ENCODE measurements at regions not wholly inside any gene's neighbourhood (a gene's known extent, or its start where the extent isn't known, plus 50 kb on each side); places are given as distances from the start of the nearest gene placed in this dataset.

DNA sequence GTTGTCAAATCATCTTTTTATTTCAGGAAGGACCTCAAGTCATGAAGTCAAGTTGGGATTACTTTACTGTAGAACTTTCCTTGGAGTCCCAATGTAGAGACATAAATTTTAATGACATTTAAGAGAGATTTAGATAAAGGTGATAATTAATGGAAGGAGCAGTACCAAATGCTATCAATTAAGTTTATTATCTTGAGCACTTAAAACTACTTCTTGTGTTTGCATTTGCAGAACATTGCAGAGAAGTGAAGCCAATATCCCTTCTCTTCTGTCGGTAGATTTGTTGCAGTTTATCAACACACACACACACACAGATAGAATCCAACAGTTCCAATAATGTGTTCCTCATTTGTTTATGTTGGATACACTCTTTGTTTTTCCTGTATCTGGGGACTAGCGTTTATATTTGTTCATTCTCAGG is 570.7 kb downstream of the EPHA4 start:
- ATAC-seq, result no peak
- intact Hi-C loops (cut with micrococcal nuclease), result no loop called here

DNA sequence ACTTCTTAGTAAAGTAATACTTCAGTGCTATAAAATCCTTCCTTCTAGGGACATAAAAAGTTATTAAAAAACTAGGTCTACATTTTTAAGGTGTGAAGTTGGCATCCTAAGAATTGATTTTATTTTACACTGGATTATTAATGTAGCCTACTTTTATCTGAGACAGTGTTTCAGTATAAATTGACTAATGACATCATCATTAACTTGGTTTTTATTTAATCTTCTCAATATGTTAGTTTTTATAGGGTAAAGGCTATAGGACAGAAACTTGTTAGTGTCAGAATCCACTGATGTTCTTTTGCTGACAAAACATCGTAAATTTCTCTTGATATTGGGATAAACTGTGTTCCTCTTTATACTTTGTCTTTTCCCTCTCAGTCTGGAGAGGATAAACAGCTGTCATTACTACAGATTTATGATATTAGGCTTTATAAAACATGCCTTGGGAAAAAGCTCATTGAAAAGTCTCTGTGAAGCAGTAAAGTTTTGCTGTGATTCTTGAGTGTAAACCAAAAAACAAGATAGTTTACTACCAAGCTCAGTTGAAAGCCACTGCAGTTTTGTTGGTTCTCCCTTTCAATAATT is 569.9 kb downstream of the EPHA4 start:
- ATAC-seq (no peak), DNase-seq (no peak)
- intact Hi-C loops (cut with micrococcal nuclease), result no loop called here

More for the DNA sequence above, 570.7 kb downstream of the EPHA4 start:
- no peak for DNase-seq

DNA sequence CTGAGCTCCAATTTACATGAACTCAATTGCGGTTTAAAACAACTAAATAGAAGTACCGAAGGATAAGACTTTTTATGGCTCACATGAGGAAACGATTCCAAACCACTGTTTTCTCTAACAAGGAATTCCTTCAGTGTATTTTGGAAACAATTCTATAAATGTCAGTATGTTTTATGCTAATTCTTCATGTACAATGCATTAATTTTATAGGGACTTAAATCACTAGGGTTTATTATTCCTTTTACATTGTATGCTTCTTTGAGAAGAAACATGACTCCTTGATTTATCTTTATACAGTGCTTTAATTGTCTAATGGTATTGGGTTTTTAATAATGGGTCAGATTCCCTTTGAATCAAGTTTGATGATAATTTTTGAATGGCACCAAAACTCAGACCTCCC is 566.8 kb downstream of the EPHA4 start:
- ATAC-seq (no peak), DNase-seq (no peak)
- intact Hi-C loops (cut with micrococcal nuclease), result no loop called here

DNA sequence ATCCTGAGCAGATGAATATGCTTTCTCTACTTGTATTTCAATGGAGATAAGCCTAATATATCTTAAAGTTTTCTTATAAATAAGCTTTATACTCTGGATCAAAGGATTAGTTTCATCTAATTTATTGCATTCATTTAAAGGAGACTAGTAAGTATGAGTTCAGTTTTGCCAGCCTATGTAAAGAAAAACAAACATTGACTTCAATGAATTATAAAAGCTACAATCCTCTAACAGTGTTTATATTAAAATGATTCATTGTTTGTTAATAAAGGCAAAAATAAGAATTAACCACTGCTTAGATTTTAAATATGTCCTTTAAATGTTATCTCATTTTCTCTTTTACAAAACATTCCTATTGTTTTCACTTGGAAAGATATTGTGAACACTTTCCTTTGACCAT is 566.0 kb downstream of the EPHA4 start:
- DNase-seq (no peak), ATAC-seq (no peak)
- intact Hi-C loops (cut with micrococcal nuclease), result no loop called here

DNA sequence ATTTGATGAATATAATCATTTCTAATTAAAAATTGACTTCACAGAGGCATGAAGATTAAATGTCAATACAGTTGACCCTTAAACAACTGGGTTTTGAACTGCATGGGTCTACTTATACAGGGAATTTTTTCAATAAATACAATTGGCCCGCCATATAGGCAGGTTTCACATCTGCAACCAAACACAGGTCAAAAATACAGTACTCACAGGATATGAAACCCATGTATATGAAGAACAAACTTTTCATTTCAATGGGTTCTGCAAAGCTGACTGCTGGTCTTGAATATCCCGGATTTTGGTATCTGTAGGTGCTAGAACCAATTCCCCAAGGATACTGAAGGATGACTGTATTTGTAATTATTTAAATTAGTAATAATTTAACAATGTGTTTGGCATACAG is 555.6 kb downstream of the EPHA4 start:
- DNase-seq (no peak), ATAC-seq (no peak)
- intact Hi-C loops (cut with micrococcal nuclease), result no loop called here

DNA sequence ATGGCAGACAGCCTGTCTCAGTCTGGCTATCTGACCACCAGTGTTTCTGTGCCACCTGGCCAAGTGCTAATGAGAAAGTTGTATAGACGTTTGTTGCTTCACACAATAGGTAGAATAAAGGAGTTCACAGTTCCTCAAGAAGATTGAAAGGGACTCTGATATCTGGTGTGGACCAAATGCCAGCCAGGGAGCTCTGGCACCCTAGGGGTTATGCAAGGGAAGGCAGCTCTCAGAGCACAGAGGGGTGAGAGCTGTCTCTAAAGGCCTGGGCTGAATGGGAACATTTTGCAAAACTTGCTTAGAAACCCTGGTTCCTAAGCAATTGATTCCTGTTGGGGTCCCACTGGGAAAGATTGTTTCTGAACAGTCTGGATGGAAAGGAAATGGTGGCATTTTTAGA is 553.8 kb downstream of the EPHA4 start:
- intact Hi-C loops (cut with micrococcal nuclease), result no loop called here
- ATAC-seq, result no peak
- no peak for DNase-seq

DNA sequence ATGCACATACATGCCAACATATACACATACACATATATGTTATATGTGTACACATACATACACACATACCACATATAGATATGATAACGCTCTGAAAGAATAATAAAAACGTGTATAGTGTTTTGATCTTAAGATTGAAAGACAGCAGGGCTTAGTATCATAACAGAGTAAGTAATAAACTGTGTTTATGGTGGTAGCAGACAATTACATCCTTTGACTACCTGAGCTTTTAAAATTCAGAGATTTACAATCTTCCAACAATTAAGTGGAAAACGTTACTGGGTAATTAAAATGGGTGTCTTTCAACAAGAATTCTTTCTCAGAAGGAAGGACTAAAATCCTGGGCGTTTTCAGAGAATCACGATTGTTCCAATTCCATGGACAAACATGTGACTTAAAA is 552.4 kb downstream of the EPHA4 start:
- no peak for ATAC-seq
- intact Hi-C loops (cut with micrococcal nuclease), result no loop called here
- no peak for DNase-seq

DNA sequence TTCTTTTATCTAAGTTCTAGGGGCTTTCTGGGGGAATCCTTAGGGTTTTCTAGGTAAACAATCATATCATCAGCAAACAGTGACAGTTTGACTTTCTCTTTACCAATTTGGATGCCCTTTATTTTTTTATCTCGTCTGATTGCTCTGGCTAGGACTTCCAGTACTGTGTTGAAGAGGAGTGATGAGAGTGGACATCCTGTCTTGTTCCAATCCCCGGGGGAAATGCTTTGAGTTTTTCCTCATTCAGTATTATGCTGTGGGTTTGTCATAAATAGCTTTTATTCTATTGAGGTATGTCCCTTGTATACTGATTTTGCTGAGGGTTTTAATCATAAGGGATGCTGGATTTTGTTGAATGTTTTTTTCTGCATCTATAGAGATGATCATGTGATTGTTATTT is 549.5 kb downstream of the EPHA4 start:
- intact Hi-C loops (cut with micrococcal nuclease), result no loop called here
- DNase-seq, result no peak
- peak; percentile 54 for ATAC-seq

DNA sequence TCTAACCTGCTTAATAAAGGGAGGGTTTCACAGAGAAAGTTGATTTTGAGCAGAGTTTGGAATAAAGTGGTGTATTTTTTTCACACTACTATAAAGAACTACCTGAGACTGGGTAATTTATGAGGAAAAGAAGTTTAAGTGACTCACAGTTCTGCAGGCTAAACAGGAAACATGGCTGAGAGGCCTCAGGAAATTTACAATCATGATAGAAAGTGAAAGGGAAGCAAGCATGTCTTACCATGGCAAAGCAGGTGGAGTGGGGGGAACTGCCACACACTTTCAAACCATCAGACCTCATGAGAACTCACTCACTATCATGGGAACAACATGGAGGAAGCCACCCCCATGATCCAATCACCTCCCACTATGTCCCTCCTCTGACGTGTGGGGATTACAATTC is 546.7 kb downstream of the EPHA4 start:
- no peak for ATAC-seq
- DNase-seq, result no peak
- intact Hi-C loops (cut with micrococcal nuclease), result no loop called here

DNA sequence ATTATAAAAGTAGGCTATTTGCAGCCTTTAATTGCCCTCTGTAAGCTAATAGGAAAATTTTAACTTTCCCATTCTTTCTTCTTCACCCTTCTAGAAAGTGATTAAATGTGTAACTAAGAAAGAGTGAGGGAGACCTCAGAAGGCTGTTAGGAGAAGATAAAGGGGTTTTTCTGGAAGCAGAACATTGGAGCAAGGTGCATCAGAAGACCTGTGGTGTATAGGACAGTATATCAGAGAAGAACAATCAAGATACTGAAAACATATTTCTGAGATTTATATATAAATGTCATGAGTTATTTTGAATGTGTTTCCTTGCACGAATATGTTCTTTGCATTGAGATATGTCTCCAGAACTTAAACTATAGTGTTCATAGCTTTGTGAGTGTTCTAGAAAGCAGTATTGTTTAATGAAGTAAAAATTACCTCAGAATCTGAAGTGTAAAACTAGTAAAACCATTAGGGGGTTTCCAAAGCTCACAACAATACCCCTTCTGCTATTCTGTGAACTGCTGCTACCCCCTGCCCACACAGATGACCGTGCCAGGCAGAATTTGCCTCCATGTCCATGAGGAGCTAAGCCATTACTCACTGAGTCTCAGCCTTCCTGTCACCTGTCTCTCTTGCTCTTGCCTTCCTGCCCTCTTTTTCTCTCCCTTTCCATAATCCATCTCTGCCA is 537.9 kb downstream of the EPHA4 start:
- intact Hi-C loops (cut with micrococcal nuclease), result no loop called here
- ATAC-seq, result no peak
- DNase-seq, result no peak

DNA sequence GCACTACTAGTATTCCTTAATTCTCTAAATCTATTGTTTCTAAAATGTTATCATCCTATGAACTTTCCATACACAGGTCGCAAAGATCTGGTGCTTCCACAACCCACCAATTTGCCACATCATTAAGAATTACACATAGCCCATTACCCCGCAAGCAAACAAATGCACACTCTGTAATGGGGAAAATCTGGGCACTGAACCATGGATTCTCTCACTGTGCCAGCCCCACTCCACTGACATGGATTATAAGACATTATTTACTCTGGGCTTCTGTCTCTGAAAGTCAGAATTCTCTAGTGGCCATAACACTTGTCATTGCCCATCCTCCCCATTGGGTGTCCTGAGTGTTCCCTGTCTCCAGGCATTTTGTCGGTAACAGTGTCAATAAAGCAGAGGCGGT is 537.1 kb downstream of the EPHA4 start:
- ATAC-seq, result no peak
- intact Hi-C loops (cut with micrococcal nuclease), result no loop called here
- DNase-seq, result no peak

DNA sequence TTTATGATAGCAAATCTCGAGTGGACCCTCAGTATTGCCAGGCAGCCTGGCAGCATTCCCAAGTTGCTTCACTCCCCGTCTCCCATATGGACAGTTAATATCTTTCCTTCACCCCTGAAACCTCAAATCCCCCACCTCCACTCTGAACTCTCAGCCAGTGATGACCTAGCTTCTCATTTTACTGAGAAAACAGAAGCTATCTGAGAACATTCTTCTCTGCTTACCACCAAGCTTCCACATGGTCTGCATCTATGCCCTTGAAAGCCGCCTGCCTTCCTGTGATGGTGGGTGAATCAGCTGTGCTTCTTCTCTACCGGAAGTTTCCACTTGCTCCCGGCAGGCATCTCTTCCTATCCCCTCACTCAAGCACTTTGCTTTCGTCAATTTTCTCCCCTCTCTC is 529.2 kb downstream of the EPHA4 start:
- ATAC-seq, result no peak
- no peak for DNase-seq
- intact Hi-C loops (cut with micrococcal nuclease), result no loop called here

DNA sequence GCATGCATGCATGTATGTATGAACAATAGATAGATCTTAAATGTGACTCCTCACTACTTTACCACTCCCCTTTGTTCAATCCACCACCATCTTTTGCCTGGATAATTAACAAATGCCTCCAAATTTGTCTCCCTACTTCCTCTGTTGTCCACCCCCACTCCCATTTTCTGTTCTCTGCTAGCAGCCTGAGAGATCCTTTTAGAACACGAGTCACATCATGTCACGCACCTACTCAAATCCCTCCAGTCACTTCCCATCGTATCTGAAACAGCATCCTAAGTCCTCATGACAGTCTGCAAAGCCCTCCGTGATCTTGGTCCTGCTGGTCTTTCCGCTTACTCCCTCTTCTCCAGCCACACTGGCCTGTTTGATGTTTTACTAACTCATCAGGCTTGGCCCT is 527.3 kb downstream of the EPHA4 start:
- intact Hi-C loops (cut with micrococcal nuclease), result no loop called here
- DNase-seq, result no peak
- ATAC-seq, result no peak

DNA sequence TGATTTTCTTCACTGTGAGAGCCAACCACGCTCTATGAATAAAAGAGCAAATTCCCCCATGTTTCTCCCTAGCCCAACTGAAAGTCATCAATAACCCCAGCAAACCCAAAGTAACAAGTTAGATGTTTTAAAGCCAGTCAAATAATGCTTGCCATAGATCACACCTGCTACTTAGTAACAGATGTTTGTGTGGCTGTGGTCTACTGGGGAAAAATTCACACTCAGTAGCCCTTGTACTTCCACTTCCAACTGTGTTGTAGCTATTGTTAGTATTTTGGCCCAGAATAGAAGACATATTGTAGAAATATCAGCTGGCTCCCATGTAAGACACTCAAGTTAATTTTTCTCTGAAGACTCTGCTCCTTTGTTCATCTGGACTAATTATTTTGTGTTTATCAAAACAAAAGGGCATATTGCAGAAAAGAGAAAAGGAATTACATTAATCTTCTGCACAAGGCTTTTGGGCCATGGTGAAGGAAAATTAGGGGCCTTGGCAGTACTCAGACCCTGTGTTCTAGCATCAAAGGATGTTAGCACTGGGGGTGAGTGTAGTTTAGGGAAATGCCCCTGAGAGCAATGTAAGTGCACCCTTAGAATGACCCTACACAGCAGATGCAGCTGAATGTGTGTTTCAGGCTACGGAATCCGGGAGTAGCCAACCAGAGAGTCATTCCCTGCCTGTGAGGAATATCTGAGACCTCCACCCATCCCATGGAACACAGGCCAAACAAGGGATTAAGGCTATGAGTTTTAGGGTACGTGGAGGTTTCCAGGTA is 521.9 kb downstream of the EPHA4 start:
- ATAC-seq, result no peak
- intact Hi-C loops (cut with micrococcal nuclease), result no loop called here
- DNase-seq, result no peak

DNA sequence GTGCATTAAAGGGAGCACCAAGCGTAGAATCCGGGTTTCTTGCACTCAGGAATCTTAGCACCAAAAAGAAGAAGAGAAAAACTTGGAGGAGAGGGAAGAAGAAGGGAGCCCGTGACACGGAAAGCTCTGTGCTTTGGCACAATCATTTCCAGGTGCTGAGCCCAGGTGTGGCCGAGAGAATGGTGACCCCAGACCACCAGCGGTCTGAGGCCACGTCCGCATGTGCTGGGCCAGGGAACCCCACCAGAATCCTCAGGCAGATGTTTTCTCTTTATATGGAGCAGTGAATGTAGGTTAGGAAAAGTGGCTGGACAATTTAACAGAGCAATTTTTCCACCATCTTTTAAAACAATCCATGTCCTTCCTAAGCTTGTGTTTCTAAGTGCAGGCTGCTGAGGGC is 520.9 kb downstream of the EPHA4 start:
- intact Hi-C loops (cut with micrococcal nuclease), result no loop called here
- ATAC-seq (no peak), DNase-seq (no peak)

DNA sequence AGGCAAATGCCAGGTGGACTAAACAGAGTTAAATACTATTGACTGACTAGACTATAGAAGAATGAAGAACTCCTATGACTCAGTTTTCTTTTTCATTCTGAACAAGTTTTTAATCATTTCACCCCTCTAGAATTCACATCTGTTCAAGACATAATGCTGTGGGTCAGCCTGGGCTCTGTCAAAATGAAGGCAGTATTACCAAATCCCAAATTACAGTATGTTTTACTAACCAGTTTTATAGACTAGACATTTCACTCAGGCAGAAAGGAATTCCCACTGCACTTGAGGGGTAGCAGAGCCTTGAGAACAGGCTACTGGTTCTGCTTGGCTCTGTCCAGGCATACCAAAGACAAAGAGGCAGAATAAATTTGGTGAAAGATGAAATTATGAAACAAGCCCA is 511.7 kb downstream of the EPHA4 start:
- no peak for DNase-seq
- intact Hi-C loops (cut with micrococcal nuclease), result no loop called here
- no peak for ATAC-seq

DNA sequence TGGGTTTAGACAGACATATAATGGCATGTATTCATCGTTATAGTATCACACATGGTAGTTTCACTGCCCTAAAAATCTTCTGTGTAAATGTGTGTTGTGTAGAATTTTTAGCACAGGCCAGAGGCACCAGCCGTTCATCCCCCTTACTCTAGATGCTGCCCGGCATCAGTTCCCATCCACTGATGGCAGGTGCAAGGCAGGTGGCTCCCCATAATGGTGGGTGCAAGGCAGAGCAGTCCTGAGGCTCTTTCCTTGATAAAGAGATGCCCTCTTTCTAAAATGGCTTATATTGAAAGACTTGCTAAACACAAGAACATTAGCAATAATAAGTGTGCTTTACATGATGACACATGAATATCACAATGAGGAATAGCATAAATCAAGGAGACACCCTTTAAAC is 508.5 kb downstream of the EPHA4 start:
- DNase-seq (no peak), ATAC-seq (no peak)
- intact Hi-C loops (cut with micrococcal nuclease), result no loop called here

DNA sequence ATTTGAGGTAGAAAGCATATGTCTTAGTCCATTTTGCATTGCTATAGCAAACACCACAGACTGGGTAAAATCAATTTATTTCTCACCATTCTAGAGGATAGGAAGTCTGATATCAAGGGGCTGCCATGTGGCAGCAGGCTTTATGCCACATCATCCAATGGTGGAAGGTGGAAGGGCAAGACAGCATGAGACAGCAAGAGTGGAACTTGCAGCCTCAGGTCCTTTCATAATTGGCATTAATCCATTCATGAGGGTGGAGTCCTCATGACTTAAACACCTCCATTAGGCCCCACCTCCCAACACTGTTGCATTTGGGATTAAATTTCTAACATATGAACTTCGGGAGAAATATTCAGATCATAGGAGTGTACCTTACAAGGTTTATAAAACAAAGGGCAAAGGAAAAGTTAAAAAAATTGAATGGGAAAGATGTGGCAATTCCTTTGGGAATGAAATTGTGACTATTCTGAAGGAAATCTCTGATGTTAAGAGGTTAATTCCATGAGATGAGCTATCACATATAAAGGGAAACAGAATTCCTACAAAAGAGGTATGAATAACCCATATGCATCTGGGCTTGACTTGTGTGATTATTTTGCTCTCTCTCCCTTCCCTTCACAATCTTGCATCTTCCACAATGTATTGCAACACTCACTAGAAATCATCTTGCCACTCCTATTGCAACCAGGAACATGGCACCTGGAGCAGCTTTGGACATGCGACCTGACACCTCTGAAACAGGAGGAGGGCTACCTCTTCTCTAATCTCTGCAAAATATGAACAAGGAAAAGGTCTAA is 507.8 kb downstream of the EPHA4 start:
- DNase-seq, result no peak
- intact Hi-C loops (cut with micrococcal nuclease), result no loop called here
- ATAC-seq, result no peak

DNA sequence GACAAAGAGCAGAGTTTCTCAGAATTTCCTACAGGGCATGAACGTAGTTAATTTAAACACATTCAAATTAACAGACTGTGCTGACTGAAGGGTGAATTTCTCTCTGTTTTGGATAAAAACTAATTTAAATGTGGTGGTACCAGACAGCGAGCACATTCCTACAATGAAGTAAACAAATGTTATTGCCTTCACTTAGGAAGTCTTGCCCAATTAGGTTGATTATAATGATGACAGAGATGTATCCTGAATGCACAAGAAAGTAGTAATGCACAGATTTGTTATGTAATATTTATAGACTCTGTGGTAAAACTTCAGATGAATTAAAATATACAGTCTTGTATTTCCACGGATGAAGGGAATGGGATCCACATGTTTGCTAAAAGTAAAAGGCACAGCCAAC is 507.2 kb downstream of the EPHA4 start:
- ATAC-seq (no peak), DNase-seq (no peak)
- intact Hi-C loops (cut with micrococcal nuclease), result no loop called here

DNA sequence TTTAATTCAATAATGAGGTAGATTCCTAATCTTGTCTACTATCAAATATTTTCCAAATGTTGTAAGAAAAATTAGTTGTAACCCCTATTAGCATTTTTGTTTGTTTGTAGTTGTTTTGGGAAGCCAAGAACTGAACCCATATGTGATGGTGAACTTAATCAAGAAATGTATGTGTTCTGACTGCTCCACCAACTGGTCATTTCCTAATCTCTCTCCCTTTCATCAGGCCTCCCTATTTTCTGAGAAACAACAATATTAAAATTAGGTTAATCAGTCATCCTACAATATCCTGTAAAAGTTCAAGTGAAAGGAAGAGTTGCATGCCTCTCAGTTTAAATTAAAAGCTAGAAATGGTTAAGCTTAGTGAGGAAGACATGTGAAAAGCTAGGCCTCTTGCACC is 504.0 kb downstream of the EPHA4 start:
- ATAC-seq (no peak), DNase-seq (no peak)
- intact Hi-C loops (cut with micrococcal nuclease), result no loop called here

Data from left ventricle myocardium superior (tissue), 1 donor.